ENCODE measurements at regions not wholly inside any gene's neighbourhood (a gene's known extent, or its start where the extent isn't known, plus 50 kb on each side); places are given as distances from the start of the nearest gene placed in this dataset.

GRCh38 chr16:64669573-64669972 lies 452.3 kb downstream of the CDH11 start:
- no peak for TF ChIP-seq CTCF (IDR thresholded peaks at IDR 0.05)
- no peak for TF ChIP-seq POLR2A (IDR thresholded peaks at IDR 0.05)

Measured in testis (tissue), 2 donors.